Nephron progenitor cell (in vitro differentiated cells): ENCODE measurements at regions not wholly inside any gene's neighbourhood (a gene's known extent, or its start where the extent isn't known, plus 50 kb on each side); places are given as distances from the start of the nearest gene placed in this dataset.

Experiments used
- DNase-seq: peaks from one replicate; pipeline ENCODE4 v3.0.0; 2021
- H3K27ac Mint-ChIP-seq: 2 replicates; pipeline ENCODE4 v1.8.0; 2021; ENCODE audit warnings: mild to moderate bottlenecking, moderate library complexity, mixed read lengths
- H3K27me3 Mint-ChIP-seq: 2 replicates; pipeline ENCODE4 v1.8.0; 2021; ENCODE audit warnings: mild to moderate bottlenecking, low read depth, mixed read lengths; ENCODE audit not compliant: poor library complexity
- H3K36me3 Mint-ChIP-seq: 2 replicates; pipeline ENCODE4 v1.8.0; 2021; ENCODE audit warnings: low read depth, mixed read lengths
- H3K4me1 Mint-ChIP-seq: 2 replicates; pipeline ENCODE4 v1.8.0; 2021; ENCODE audit warnings: mixed read lengths
- H3K4me3 Mint-ChIP-seq: 2 replicates; pipeline ENCODE4 v1.8.0; 2021; ENCODE audit warnings: mild to moderate bottlenecking, moderate library complexity, mixed read lengths
- H3K9me3 Mint-ChIP-seq: 2 replicates; pipeline ENCODE4 v1.8.0; 2021; ENCODE audit warnings: mild to moderate bottlenecking, moderate library complexity, mixed read lengths
- TF ChIP-seq, protein P1 (sequence below): fragments of 200-600 bp; sonication (generic); IDR thresholded peaks from 2 replicates; pipeline ENCODE4 v1.5.0; 2021; ENCODE audit warnings: antibody characterized with exemption

DNA sequence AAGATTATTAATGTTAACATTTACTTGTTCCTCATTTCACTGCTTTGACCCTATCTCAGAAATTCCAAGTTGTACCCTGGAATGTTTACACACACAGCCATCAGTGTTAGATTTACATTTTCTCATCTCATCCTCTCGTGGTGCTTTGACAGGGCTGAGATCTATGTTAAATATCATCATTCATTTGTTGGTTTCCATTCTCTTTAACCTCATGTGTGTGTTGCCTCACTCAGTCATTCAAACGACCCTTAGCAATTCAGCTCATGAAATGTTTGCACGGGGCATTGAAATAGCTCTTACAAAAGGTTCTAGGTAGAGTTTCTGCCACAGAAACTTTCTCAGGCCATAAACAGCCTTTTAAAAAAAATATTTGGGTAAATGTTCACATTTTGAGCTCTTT, 369.6 kb upstream of the MAF start:
- peaks cover 4% of the 10 kb centered on the region for H3K27me3 Mint-ChIP-seq
- no peaks in the 10 kb centered on the region for H3K4me1 Mint-ChIP-seq
- no peak for DNase-seq
- H3K4me3 Mint-ChIP-seq = no peak overlapping the region
- TF ChIP-seq, protein P1, sequence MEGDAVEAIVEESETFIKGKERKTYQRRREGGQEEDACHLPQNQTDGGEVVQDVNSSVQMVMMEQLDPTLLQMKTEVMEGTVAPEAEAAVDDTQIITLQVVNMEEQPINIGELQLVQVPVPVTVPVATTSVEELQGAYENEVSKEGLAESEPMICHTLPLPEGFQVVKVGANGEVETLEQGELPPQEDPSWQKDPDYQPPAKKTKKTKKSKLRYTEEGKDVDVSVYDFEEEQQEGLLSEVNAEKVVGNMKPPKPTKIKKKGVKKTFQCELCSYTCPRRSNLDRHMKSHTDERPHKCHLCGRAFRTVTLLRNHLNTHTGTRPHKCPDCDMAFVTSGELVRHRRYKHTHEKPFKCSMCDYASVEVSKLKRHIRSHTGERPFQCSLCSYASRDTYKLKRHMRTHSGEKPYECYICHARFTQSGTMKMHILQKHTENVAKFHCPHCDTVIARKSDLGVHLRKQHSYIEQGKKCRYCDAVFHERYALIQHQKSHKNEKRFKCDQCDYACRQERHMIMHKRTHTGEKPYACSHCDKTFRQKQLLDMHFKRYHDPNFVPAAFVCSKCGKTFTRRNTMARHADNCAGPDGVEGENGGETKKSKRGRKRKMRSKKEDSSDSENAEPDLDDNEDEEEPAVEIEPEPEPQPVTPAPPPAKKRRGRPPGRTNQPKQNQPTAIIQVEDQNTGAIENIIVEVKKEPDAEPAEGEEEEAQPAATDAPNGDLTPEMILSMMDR = no peak
- no peak overlapping the region for H3K27ac Mint-ChIP-seq
- no peaks in the 10 kb centered on the region for H3K9me3 Mint-ChIP-seq
- H3K36me3 Mint-ChIP-seq = no peaks in the 10 kb centered on the region

GRCh38 chr16:79969458-79969857, 368.9 kb upstream of the MAF start:
- Mint-ChIP-seq H3K36me3 (no peaks in the 10 kb centered on the region), H3K27me3 (peaks cover 6% of the 10 kb centered on the region), H3K4me3 (no peak overlapping the region), H3K9me3 (no peaks in the 10 kb centered on the region), H3K4me1 (no peaks in the 10 kb centered on the region), H3K27ac (no peak overlapping the region)
- DNase-seq = no peak
- TF ChIP-seq, protein P1 = no peak

DNA sequence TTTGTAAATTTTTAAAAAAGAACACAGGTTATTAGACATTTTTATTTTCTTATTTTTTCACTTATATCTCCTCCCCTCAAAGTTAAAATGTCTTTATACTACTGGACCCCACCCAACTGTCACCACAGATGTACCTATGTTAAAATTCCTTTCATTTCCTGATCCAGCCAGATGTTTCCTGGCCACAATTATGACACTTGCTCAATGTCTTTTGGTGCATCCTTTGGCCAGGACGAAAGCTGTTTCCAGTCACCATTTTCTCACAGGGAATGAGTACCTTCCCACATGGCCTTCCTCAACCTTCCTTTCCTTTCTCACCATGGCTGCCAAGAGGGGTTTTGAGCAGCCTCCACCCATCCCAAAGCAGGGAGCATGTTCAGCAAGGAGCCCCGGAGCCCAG, 365.7 kb upstream of the MAF start:
- no peaks in the 10 kb centered on the region for H3K9me3 Mint-ChIP-seq
- no peak for DNase-seq
- no peaks in the 10 kb centered on the region for H3K36me3 Mint-ChIP-seq
- H3K4me1 Mint-ChIP-seq = no peaks in the 10 kb centered on the region
- no peak overlapping the region for H3K27ac Mint-ChIP-seq
- H3K27me3 Mint-ChIP-seq = peaks cover 8% of the 10 kb centered on the region
- no peak overlapping the region for H3K4me3 Mint-ChIP-seq
- TF ChIP-seq, protein P1 = no peak

GRCh38 chr16:79965718-79966117, 365.2 kb upstream of the MAF start:
- no peaks in the 10 kb centered on the region for H3K36me3 Mint-ChIP-seq
- no peaks in the 10 kb centered on the region for H3K4me1 Mint-ChIP-seq
- peaks cover 8% of the 10 kb centered on the region for H3K27me3 Mint-ChIP-seq
- H3K27ac Mint-ChIP-seq = no peak overlapping the region
- no peak overlapping the region for H3K4me3 Mint-ChIP-seq
- no peak for DNase-seq
- TF ChIP-seq, protein P1 = no peak
- H3K9me3 Mint-ChIP-seq = no peaks in the 10 kb centered on the region

DNA sequence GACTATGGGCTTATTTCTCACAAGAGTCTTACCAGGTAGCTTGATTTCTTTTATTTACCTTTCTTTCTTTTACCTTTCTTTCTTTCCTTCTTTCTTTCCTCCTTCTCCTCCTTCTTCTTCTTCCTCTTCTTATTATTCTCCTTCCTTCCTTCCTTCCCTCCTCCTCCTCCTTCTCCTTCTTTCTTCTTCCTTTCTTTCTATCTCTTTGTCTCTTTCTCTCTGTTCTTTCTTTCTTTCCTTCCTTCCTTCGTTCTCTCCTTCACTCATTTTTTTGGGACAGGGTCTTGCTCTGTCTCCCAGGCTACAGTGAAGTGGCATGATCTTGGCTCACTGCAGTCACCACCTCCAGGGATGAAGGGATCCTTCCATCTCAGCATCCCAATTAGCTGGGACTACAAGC, 363.6 kb upstream of the MAF start:
- Mint-ChIP-seq H3K27me3 (peaks cover 8% of the 10 kb centered on the region), H3K27ac (no peak overlapping the region), H3K4me1 (no peaks in the 10 kb centered on the region), H3K36me3 (no peaks in the 10 kb centered on the region), H3K9me3 (no peaks in the 10 kb centered on the region), H3K4me3 (no peak overlapping the region)
- TF ChIP-seq, protein P1 = no peak
- DNase-seq = no peak

- TF ChIP-seq, protein P1 = no peak
- Mint-ChIP-seq H3K27ac (no peak overlapping the region), H3K27me3 (peaks cover 4% of the 10 kb centered on the region), H3K4me3 (no peak overlapping the region), H3K9me3 (no peaks in the 10 kb centered on the region), H3K4me1 (no peaks in the 10 kb centered on the region), H3K36me3 (no peaks in the 10 kb centered on the region)
- DNase-seq = no peak
Measured at GRCh38 chr16:79962962-79963361, 362.4 kb upstream of the MAF start.
